ENCODE measurements at regions not wholly inside any gene's neighbourhood (a gene's known extent, or its start where the extent isn't known, plus 50 kb on each side); places are given as distances from the start of the nearest gene placed in this dataset.

DNA sequence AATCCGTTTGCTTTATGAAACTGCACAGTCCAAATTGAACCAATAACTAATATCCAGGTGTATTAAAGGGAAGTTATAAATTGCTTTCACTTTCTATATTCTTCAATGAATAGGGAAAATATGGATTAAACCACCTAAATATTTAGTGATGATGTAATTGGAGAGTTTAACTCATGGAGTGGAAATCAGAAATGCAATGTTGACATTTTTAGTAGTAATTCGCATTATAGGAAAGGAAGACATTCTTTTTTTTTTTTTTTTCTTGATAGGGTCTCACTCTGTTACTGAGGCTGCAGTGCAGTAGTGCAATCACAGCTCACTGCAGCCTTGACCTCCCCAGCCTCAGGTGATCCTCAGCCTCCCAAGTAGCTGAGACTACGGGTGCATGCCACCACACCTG lies 321.9 kb downstream of the RNF144A start:
- H3K9me2 ChIP-seq (ENCODE audit: insufficient read depth, low read length), result no peaks in the 10 kb centered on the region
- H3K27ac ChIP-seq (ENCODE audit: low read length), result no peak overlapping the region
- no peak overlapping the region for H2AFZ ChIP-seq (ENCODE audit: low read depth, low read length)
- no peaks in the 10 kb centered on the region for H3K9me3 ChIP-seq (ENCODE audit: low read length)
- no peaks in the 10 kb centered on the region for H3K36me3 ChIP-seq (ENCODE audit: insufficient read depth, low read length)
- H3K9ac ChIP-seq (ENCODE audit: low read length), result no peak overlapping the region
- H3K27me3 ChIP-seq (ENCODE audit: insufficient read depth, low read depth, low read length), result no peaks in the 10 kb centered on the region
- H4K20me1 ChIP-seq (ENCODE audit: insufficient read depth), result no peaks in the 10 kb centered on the region
- H3F3A ChIP-seq (ENCODE audit: insufficient read depth, low read length, poor library complexity, severe bottlenecking), result no peaks in the 10 kb centered on the region
- H3K79me2 ChIP-seq (replicated peaks; ENCODE audit: insufficient read depth, low read length), result no peaks in the 10 kb centered on the region
- no peak overlapping the region for H3K4me3 ChIP-seq (ENCODE audit: low read length)
- H3K4me2 ChIP-seq (ENCODE audit: low read length), result no peak overlapping the region
- TF ChIP-seq TAF1 (IDR thresholded peaks at IDR 0.05; ENCODE audit: low read depth) (no peak), MXI1 (conservative IDR thresholded peaks at IDR 0.05; ENCODE audit: poor library complexity, severe bottlenecking) (no peak)

DNA sequence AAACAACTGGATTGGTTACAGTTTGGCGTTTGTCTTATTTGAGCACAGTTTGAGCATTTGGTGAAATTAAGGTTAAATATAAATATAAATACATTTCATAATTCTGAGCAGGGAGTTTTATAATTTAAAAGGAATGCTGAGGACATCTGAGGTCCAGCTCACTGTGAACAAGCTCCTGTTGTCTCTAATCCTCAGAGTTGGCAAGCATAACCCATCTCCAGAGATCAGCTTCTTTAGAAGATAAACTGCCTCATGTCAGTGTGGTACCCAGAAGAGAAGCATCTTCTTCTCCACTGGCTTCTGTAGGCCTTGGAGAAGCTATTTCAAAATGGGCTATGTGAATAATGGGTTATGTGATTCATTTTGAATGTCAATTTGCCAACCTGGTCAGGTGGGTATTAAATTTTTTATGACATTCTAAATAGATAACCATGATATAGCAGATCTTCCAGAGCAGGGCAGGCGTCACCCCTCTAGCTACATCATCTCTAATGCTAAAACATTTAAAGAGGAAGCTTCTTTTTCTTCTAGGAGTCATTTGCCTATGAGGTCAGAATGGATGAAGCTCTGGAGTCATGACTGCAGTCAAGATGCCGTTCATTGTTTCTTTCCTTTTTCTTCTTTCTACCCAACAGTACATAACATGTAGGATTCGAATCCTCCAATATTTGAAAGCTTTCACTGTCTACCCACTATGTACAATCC lies 324.0 kb downstream of the RNF144A start:
- Histone ChIP-seq H2AFZ (ENCODE audit: low read depth, low read length) (no peak overlapping the region), H3K27me3 (ENCODE audit: insufficient read depth, low read depth, low read length) (no peaks in the 10 kb centered on the region), H4K20me1 (ENCODE audit: insufficient read depth) (no peaks in the 10 kb centered on the region), H3F3A (ENCODE audit: insufficient read depth, low read length, poor library complexity, severe bottlenecking) (no peaks in the 10 kb centered on the region), H3K79me2 (replicated peaks; ENCODE audit: insufficient read depth, low read length) (no peaks in the 10 kb centered on the region), H3K27ac (ENCODE audit: low read length) (no peak overlapping the region), H3K9me3 (ENCODE audit: low read length) (no peaks in the 10 kb centered on the region), H3K9me2 (ENCODE audit: insufficient read depth, low read length) (no peaks in the 10 kb centered on the region), H3K4me2 (ENCODE audit: low read length) (no peak overlapping the region), H3K9ac (ENCODE audit: low read length) (no peak overlapping the region), H3K36me3 (ENCODE audit: insufficient read depth, low read length) (no peaks in the 10 kb centered on the region), H3K4me3 (ENCODE audit: low read length) (no peak overlapping the region)
- TF ChIP-seq EP300 (conservative IDR thresholded peaks at IDR 0.05; ENCODE audit: poor library complexity, severe bottlenecking) (no peak), MXI1 (conservative IDR thresholded peaks at IDR 0.05; ENCODE audit: poor library complexity, severe bottlenecking) (no peak), SMC3 (conservative IDR thresholded peaks at IDR 0.05; ENCODE audit: poor library complexity) (no peak), TAF1 (IDR thresholded peaks at IDR 0.05; ENCODE audit: low read depth) (no peak), EZH2 (IDR thresholded peaks at IDR 0.05; ENCODE audit: borderline replicate concordance, insufficient read depth, low read length, poor library complexity, severe bottlenecking) (no peak)
- TF ChIP-seq, protein P1, sequence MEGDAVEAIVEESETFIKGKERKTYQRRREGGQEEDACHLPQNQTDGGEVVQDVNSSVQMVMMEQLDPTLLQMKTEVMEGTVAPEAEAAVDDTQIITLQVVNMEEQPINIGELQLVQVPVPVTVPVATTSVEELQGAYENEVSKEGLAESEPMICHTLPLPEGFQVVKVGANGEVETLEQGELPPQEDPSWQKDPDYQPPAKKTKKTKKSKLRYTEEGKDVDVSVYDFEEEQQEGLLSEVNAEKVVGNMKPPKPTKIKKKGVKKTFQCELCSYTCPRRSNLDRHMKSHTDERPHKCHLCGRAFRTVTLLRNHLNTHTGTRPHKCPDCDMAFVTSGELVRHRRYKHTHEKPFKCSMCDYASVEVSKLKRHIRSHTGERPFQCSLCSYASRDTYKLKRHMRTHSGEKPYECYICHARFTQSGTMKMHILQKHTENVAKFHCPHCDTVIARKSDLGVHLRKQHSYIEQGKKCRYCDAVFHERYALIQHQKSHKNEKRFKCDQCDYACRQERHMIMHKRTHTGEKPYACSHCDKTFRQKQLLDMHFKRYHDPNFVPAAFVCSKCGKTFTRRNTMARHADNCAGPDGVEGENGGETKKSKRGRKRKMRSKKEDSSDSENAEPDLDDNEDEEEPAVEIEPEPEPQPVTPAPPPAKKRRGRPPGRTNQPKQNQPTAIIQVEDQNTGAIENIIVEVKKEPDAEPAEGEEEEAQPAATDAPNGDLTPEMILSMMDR (IDR thresholded peaks at IDR 0.05; ENCODE audit: poor library complexity, severe bottlenecking), result no peak
- TF ChIP-seq, protein P2, sequence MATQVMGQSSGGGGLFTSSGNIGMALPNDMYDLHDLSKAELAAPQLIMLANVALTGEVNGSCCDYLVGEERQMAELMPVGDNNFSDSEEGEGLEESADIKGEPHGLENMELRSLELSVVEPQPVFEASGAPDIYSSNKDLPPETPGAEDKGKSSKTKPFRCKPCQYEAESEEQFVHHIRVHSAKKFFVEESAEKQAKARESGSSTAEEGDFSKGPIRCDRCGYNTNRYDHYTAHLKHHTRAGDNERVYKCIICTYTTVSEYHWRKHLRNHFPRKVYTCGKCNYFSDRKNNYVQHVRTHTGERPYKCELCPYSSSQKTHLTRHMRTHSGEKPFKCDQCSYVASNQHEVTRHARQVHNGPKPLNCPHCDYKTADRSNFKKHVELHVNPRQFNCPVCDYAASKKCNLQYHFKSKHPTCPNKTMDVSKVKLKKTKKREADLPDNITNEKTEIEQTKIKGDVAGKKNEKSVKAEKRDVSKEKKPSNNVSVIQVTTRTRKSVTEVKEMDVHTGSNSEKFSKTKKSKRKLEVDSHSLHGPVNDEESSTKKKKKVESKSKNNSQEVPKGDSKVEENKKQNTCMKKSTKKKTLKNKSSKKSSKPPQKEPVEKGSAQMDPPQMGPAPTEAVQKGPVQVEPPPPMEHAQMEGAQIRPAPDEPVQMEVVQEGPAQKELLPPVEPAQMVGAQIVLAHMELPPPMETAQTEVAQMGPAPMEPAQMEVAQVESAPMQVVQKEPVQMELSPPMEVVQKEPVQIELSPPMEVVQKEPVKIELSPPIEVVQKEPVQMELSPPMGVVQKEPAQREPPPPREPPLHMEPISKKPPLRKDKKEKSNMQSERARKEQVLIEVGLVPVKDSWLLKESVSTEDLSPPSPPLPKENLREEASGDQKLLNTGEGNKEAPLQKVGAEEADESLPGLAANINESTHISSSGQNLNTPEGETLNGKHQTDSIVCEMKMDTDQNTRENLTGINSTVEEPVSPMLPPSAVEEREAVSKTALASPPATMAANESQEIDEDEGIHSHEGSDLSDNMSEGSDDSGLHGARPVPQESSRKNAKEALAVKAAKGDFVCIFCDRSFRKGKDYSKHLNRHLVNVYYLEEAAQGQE (IDR thresholded peaks at IDR 0.05; ENCODE audit: borderline replicate concordance), result no peak

Data from neural cell (in vitro differentiated cells).